ENCODE measurements at regions not wholly inside any gene's neighbourhood (a gene's known extent, or its start where the extent isn't known, plus 50 kb on each side); places are given as distances from the start of the nearest gene placed in this dataset.

DNA sequence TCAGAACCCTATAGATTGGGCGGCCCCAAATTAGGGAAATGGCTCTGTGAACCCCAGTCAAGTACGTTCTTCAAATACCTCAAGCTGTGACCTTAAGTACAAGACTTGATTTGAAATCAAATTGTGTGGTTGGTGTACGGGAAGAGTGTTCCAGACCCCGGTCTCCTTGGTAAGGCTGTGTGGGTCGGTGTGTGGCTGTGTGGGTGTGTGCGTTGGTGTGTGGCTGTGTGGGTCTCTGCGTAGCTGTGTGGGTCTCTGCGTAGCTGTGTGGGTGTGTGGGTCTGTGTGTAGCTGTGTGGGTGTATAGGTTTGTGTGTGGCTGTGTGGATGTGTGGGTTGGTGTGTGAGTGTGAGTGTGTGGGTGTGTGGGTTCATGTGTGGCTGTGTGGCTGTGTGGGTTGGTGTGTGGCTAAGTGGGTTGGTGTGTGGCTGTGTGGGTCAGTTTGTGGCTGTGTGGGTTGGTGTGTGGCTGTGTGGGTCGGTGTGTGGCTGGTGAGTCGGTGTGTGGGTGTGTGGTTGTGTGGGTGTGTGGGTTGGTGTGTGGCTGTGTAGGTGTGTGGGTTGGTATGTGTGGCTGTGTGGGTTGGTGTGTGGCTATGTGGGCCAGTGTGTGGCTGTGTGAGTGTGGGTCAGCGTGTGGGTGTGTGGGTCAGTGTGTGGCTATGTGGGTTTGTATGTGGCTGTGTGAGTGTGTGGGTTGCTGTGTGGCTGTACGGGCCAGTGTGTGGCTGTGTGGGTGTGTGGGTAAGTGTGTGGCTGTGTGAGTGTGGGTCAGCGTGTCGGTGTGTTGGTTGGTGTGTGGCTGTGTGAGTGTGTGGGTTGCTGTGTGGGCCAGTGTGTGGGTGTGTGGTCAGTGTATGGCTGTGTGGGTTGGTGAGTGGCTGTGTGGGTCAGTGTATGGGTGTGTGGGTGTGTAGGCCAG is 238.7 kb upstream of the ZFHX3 start (continued):
- no peak for TF ChIP-seq CREM (IDR thresholded peaks at IDR 0.05)
- TF ChIP-seq CREM (CRISPR knock-in tag; IDR thresholded peaks at IDR 0.05) = no peak
- 0 out of 2 replicates have a peak, but pooled peaks have one; percentile 26 for TF ChIP-seq IKZF1 (IDR thresholded peaks at IDR 0.05)
- no peak for TF ChIP-seq ARNTL (CRISPR knock-in tag; IDR thresholded peaks at IDR 0.05)
- TF ChIP-seq MAFF (IDR thresholded peaks at IDR 0.05; ENCODE audit: low read depth, low read length) = no peak
- TF ChIP-seq, protein P1, sequence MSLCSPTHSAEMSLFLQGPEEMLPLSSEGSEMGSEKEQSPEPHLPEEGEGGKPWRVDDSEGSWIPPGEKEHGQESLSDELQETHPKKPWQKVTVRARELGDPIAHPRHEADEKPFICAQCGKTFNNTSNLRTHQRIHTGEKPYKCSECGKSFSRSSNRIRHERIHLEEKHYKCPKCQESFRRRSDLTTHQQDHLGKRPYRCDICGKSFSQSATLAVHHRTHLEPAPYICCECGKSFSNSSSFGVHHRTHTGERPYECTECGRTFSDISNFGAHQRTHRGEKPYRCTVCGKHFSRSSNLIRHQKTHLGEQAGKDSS (CRISPR knock-in tag; IDR thresholded peaks at IDR 0.05; ENCODE audit: borderline replicate concordance, low read depth) = no peak

DNA sequence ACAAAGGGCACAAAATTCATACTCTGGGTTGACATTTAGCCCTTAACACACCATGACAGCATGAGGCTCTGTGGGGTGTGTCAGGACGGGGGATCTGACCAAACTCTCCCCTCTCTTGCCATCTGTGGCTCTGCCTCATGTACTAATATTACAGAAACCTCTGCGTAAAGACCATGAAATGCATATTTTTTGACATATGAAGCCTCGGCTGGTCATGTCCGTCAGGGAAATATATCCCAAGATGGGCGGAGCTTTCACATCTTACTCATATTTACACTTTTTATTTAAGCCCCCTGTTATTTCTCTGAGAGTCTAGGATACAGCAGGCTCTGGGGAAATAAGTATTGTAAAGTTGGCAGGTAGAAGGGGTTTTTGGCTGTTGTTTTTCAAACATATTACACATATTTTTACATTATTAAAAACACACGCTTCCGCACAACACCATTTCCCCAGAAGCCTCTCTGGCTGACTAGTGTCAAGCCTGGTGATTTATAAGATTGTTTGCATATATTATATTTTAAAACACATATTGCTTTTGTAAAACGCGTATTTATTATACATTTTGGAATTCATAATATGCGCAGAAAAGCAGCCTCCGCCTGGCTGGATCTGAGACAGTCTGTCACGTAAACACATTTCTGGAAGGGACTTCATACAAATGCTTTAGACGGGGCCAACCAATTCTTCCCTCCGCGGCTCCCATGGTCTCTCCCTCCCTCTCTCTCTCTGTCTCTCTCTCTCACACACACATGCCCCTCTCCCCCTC is 237.7 kb upstream of the ZFHX3 start:
- no peaks in the 10 kb centered on the region for H3K36me3 ChIP-seq (replicated peaks in 1 of 2; ENCODE audit: control insufficient read depth in 1 of 2, insufficient read depth in 2 of 2, low read length in 2 of 2)
- no peak for TF ChIP-seq ATF7 (IDR thresholded peaks at IDR 0.05)
- no peak for TF ChIP-seq ATF7 (CRISPR knock-in tag; IDR thresholded peaks at IDR 0.05)
- TF ChIP-seq ZNF777 (CRISPR knock-in tag; IDR thresholded peaks at IDR 0.05) = no peak
- TF ChIP-seq, protein P2, sequence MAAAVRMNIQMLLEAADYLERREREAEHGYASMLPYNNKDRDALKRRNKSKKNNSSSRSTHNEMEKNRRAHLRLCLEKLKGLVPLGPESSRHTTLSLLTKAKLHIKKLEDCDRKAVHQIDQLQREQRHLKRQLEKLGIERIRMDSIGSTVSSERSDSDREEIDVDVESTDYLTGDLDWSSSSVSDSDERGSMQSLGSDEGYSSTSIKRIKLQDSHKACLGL (CRISPR knock-in tag; IDR thresholded peaks at IDR 0.05) = no peak
- TF ChIP-seq ATF1 (CRISPR knock-in tag; IDR thresholded peaks at IDR 0.05) = no peak
- TF ChIP-seq, protein P3, sequence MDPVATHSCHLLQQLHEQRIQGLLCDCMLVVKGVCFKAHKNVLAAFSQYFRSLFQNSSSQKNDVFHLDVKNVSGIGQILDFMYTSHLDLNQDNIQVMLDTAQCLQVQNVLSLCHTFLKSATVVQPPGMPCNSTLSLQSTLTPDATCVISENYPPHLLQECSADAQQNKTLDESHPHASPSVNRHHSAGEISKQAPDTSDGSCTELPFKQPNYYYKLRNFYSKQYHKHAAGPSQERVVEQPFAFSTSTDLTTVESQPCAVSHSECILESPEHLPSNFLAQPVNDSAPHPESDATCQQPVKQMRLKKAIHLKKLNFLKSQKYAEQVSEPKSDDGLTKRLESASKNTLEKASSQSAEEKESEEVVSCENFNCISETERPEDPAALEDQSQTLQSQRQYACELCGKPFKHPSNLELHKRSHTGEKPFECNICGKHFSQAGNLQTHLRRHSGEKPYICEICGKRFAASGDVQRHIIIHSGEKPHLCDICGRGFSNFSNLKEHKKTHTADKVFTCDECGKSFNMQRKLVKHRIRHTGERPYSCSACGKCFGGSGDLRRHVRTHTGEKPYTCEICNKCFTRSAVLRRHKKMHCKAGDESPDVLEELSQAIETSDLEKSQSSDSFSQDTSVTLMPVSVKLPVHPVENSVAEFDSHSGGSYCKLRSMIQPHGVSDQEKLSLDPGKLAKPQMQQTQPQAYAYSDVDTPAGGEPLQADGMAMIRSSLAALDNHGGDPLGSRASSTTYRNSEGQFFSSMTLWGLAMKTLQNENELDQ (CRISPR knock-in tag; IDR thresholded peaks at IDR 0.05; ENCODE audit: borderline replicate concordance) = no peak
- TF ChIP-seq GPN1 (CRISPR knock-in tag; IDR thresholded peaks at IDR 0.05; ENCODE audit: borderline replicate concordance) = no peak
- TF ChIP-seq ZNF451 (CRISPR knock-in tag; IDR thresholded peaks at IDR 0.05) = no peak
- ChIA-PET POLR2A (no interaction called here), CTCF (ENCODE audit: low intra/inter-chr PET ratio, low total read pairs) (no interaction called here)
- H3K27me3 ChIP-seq (ENCODE audit: control insufficient read depth in 1 of 2, insufficient read depth in 2 of 2, low read length in 2 of 2) = peaks cover 4 to 17% of the 10 kb centered on the region in 2 experiments
- H3K4me3 ChIP-seq (replicated peaks in 1 of 3; ENCODE audit: insufficient read depth in 1 of 3, low read depth in 2 of 3, low read length in 3 of 3) = no peak overlapping the region
- no peak overlapping the region for H3K4me2 ChIP-seq (ENCODE audit: low read depth, low read length)
- no peaks in the 10 kb centered on the region for H3K9me3 ChIP-seq (ENCODE audit: low read length)
- ATAC-seq (no peak), DNase-seq (ENCODE audit: low spot score) (no peak), FAIRE-seq (no peak)
- in situ Hi-C loops (cut with HindIII; ENCODE audit: extremely low pct_ligation_motif_present, low pct_unique_long_range_greater_than_20kb) = no loop called here
- no peaks in the 10 kb centered on the region for H4K20me1 ChIP-seq (ENCODE audit: insufficient read depth, low read length)
- H3K9ac ChIP-seq (ENCODE audit: insufficient read depth, low read depth, low read length) = no peak overlapping the region
- no peak overlapping the region for H2AFZ ChIP-seq (ENCODE audit: low read length)
- no peak overlapping the region for H3K27ac ChIP-seq (ENCODE audit: extremely low read length, insufficient read depth, low read length)
- WGBS (ENCODE audit: low lambda C conversion rate) = 52% methylated on average over 15 of the region's 15 CpGs
- no TSS peak for BruUV-seq (replicated peaks)
- H3K79me2 ChIP-seq (ENCODE audit: insufficient read depth, low read length) = no peaks in the 10 kb centered on the region
- H3K4me1 ChIP-seq (ENCODE audit: insufficient read depth, low read length) = no peaks in the 10 kb centered on the region
- intact Hi-C loops (cut with micrococcal nuclease; ENCODE audit: unreplicated experiment) = no loop called here

Data from HepG2 (cell line).